GM21390 (cell line): ENCODE measurements at regions not wholly inside any gene's neighbourhood (a gene's known extent, or its start where the extent isn't known, plus 50 kb on each side); places are given as distances from the start of the nearest gene placed in this dataset.
"Not testable (repeated sequence)": the region's sequence is repeated elsewhere in the genome, so short reads cannot be mapped to it uniquely, and the experiment has no call there.

Source experiments
- ATAC-seq: cut with Tn5 transposase; IDR thresholded peaks from one replicate; pipeline ENCODE4 v1.9.1; 2021; ENCODE audit not compliant: unreplicated experiment

GRCh38 chr7:51426163-51426562 lies 109.6 kb upstream of the COBL start:
- ATAC-seq: no peak

GRCh38 chr7:51409934-51410333 lies 93.3 kb upstream of the COBL start:
- not testable (repeated sequence) for ATAC-seq

GRCh38 chr7:51397608-51398007 lies 81.0 kb upstream of the COBL start:
- not testable (repeated sequence) for ATAC-seq

- not testable (repeated sequence) for ATAC-seq
Measured at GRCh38 chr7:51393003-51393402, 76.4 kb upstream of the COBL start.

GRCh38 chr7:51389952-51390351 lies 73.3 kb upstream of the COBL start:
- ATAC-seq: not testable (repeated sequence)

GRCh38 chr7:51389216-51389812 lies 72.7 kb upstream of the COBL start:
- ATAC-seq: not testable (repeated sequence)

- ATAC-seq: not testable (repeated sequence)
Measured at GRCh38 chr7:51388241-51388640, 71.6 kb upstream of the COBL start.

- ATAC-seq: not testable (repeated sequence)
Measured at GRCh38 chr7:51386806-51387568, 70.4 kb upstream of the COBL start.

GRCh38 chr7:51386184-51386583 lies 69.6 kb upstream of the COBL start:
- not testable (repeated sequence) for ATAC-seq

GRCh38 chr7:51382243-51382642 lies 65.6 kb upstream of the COBL start:
- not testable (repeated sequence) for ATAC-seq

GRCh38 chr7:51376420-51377092 lies 59.9 kb upstream of the COBL start:
- no peak for ATAC-seq

GRCh38 chr7:51374936-51375335 lies 58.3 kb upstream of the COBL start:
- ATAC-seq: no peak

- not testable (repeated sequence) for ATAC-seq
Measured at GRCh38 chr7:51373607-51374006, 57.0 kb upstream of the COBL start.

GRCh38 chr7:51369746-51370145 lies 53.1 kb upstream of the COBL start:
- ATAC-seq: no peak

GRCh38 chr7:51369228-51369627 lies 52.6 kb upstream of the COBL start:
- ATAC-seq: not testable (repeated sequence)

- no peak for ATAC-seq
Measured at GRCh38 chr7:51368334-51368733, 51.7 kb upstream of the COBL start.

GRCh38 chr7:51367614-51367968 lies 51.0 kb upstream of the COBL start:
- ATAC-seq: no peak

- ATAC-seq: peak; percentile 86
Measured at GRCh38 chr7:51366930-51367613, 50.5 kb upstream of the COBL start.
